GM21576 (cell line): ENCODE measurements at regions not wholly inside any gene's neighbourhood (a gene's known extent, or its start where the extent isn't known, plus 50 kb on each side); places are given as distances from the start of the nearest gene placed in this dataset.
"Not testable (repeated sequence)": the region's sequence is repeated elsewhere in the genome, so short reads cannot be mapped to it uniquely, and the experiment has no call there.

Experiments
- ATAC-seq: cut with Tn5 transposase; IDR thresholded peaks from one replicate; pipeline ENCODE4 v1.9.1; 2021; ENCODE audit warnings: mild to moderate bottlenecking, moderate library complexity; ENCODE audit not compliant: unreplicated experiment

GRCh38 chr13:53101883-53102282 is 73.3 kb downstream of the OLFM4 start:
- ATAC-seq = no peak

DNA sequence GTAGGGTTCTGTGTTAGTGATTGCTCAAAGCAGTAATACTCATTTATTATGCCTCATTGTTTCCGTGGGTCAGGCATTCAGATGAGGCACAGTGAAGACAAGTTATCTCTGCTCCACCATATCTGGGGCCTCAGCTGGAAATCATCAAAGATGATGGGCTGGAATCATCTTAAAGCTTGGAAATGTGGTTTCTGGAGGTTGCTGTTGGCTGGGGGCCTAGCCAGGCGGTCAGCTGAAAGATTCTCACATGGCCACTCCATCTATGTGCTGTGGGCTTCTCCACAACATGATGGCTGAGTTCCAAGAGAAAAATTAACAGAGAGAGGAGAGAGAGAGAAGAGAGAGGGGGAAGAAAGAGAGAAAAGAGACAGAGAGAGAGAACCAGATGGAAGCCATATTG is 75.5 kb downstream of the OLFM4 start:
- no peak for ATAC-seq

DNA sequence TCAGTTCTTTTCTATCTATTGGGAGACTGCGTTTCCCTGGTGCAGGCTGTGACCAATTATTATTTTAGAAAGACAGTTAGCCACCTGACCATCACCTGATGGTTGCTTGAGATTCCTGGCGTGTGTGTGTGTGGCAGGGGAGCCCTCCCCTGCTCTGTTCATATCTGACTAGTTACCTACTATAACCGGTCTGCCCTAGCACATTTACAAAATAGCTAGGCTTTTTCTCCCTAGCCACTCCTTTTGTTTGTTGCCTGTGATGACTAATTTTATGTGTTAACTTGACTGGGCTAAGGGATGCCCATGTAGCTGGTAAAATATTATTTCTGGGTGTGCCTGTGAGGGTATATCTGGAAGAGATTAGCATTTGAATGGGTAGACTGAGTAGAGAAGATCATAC is 76.9 kb downstream of the OLFM4 start:
- no peak for ATAC-seq

GRCh38 chr13:53105890-53106289 is 77.3 kb downstream of the OLFM4 start:
- ATAC-seq = no peak

DNA sequence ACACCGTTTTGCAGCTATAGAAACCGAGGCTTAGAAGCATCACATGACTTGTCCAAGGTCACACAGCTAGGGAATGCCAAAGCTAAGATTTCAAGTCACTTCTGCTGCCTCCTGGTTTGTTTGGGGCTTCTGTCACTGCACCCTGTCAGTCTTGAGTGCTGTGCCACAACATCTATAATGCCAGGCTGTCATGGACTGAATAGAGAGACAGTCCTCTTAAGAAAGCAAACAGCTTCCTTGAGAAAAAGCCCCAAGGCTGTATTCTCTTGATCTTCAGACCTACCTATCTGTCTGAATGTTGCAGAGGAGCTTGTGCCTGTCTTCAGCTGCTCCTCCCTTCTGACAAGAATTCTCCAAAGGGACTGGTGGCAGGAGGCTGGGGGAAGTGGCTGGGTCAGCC is 81.6 kb downstream of the OLFM4 start:
- no peak for ATAC-seq

DNA sequence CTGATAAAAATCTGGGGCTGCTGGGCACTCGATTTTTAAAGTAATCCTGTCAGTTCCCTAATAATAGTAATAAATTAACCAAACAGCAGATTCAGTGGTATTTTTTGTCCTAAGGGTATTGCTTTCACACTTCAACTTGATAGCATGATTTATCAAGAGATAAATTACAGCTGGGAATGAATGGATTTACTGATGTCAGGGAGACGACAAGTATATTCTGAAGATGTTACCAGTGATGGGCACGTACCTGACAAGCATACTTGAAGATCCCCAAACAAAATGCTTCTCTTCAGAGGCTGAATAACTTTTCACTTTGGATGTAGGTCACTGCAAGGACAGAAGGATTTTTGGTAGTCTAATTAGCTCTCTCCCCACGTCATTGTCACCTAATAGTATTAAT is 82.0 kb downstream of the OLFM4 start:
- no peak for ATAC-seq

DNA sequence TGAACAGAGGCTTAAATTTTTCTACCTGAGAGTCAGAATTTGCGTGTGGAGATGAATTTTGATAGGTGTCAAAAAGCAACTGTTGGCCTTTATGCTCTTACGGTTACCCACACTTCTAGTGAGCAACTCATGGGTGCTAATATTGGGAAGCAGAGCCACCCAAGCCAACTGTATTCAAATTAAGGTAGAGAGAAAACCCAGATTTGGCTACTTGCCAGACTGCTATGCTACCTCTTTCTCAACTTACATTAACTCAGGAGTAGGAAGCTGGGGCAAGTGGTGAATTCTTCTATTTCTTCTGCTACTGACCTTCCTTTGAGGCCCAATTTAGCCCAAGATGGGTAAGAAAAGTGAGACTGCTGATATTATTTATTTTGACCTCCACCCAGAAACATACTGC is 83.9 kb downstream of the OLFM4 start:
- ATAC-seq = no peak

GRCh38 chr13:53117048-53117447 is 88.4 kb downstream of the OLFM4 start:
- ATAC-seq = not testable (repeated sequence)

DNA sequence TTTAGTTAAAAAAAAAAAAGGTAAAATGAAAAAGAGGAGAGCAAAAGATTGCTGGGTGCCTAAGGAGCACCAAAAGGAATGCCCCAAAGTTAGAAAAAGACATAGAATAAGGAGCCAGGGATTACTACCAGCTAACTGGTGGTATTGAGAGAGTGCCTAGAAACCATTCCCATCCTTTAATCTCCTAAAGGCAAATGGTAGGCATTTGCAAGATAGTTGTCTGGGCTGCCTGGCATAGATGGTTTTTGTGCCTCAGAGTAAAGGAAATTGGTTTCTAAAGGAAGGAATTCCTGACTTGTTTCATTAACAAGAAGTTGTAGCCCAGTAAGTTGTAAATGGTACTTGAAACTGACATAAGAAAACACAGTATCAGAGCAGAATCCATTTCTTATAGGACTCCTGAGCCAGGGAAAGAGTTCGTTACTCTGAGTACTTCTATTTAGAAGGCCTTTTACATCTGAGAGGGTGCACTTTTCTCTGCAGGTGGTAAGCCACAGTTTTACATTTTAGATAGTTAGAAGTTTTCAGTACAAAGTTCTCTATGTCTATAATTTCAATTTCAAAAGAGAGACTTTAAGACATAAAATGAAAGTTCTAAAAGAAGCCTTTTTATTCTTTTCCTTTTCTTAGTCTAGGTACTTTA is 92.6 kb downstream of the OLFM4 start:
- ATAC-seq = no peak

DNA sequence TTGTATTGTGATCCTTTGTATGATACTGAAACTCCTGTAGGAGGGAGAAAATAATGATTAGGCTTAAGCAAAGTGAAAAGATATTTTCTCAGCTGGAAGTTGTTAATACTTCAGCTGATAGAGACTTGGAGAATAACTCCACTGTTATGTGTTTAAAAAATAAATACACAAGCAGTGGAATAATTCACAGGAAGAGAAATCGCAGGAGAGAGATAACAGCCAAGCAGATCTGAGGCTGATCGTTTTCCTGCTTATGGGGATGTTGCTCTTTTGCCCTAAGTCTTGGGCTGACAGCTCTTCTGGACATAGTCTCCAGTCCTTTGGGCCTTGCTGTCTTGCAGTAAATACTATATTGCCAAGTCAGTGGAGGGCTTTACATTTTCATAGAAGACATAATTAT is 93.3 kb downstream of the OLFM4 start:
- ATAC-seq = no peak

- ATAC-seq = no peak
Measured at GRCh38 chr13:53123536-53123935, 94.9 kb downstream of the OLFM4 start.

- no peak for ATAC-seq
Measured at GRCh38 chr13:53124623-53125022, 96.0 kb downstream of the OLFM4 start.

DNA sequence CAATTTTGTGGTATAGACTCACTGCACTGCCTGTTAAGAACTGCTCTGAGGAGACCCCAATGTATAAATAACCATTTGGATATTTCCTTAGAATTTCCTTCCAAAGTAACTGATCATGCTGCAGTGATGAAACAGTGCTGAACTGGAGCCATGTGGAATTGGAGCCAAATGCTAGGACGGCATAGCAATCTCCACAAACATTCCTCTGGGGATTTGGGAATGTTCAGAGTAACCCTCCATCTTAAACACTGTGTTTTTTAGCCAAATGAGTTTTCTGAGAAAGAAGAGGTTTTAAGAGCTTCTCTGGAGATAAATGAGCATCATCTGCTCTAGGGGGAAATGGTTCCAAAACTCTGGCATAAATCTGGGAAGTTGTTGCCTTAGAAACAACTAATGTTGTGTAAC is 98.2 kb downstream of the OLFM4 start:
- no peak for ATAC-seq

DNA sequence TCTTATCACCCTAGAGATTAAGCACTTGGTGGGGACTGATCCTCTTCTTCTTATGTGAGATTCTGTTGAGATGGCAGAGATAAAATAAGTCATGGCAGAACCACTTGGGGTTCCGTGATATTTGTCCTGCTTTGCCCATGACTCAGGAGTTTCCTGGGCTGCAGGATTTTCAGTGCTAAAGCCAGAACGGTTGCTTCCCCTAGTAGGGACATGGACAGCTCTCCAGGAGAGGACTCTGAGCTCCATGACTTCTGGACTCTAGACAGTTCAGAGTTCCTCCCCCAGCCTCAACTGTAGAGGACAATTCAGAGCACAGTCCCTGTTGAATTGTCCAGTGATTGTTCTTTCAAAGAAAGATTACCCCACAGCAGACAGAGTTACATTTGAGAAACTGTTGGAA is 98.8 kb downstream of the OLFM4 start:
- ATAC-seq = no peak

DNA sequence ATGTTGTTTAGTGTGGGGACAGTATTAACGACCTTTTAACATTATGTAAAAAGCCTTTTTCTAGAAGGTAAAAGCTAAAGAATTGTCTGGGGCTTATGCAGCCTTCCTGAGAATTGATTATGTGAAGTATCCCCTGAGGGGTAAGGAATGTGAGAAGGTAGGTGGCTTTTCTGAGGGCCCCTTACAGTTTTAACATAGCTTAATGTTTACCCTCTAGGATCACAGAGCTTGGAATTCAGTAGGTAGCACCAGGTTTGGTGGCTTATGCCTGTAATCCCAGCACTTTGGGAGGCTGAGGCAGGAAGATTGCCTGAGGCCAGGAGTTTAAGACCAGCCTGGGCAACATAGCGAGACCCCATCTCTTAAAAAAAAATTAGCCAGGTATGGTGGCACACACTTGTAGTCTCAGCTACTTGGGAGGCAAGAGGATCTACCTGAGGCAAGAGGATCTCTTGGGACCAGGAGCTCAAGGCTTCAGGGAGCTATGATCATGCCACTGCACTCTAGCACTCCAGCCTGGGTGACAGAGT is 101.3 kb downstream of the OLFM4 start:
- ATAC-seq = no peak

DNA sequence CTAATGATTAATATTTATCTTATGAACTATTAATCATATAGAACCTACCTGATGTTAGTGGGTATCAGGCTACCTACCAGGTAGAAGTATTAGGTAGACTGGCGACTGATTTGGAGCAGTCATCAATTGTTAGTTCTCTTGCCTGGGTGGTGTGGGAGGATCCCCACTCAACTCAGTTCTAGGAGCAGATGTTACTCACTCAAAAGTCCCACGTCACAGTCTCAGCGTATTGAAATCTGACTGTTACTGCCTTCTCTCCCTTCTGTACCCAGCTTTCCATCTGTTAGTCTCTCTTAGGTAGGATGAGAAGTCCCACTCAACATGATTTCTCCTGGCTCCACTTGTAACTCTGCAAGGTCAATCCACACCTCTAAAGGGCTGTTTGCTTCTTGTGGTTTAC is 102.7 kb downstream of the OLFM4 start:
- no peak for ATAC-seq

DNA sequence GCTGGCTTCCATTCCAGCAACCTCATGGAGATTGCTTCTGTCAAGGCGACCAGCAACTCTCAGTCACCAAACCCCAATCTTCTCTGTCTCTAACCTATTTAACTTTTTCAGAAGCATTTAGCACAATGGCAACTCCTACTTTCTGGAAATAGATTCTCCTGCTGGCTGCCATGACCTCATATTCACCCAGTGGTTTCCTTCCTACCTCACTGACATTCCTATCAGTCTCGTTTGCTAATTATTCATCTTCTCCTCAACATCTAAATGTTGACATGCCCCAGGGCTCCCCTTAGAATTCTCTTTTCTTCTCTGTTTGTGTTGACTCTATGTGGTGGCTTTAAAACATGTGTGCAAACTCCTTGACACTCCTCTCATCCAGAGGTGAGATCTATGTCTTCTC is 106.7 kb downstream of the OLFM4 start:
- no peak for ATAC-seq

GRCh38 chr13:53136554-53137215 is 108.1 kb downstream of the OLFM4 start:
- no peak for ATAC-seq

GRCh38 chr13:53137779-53138178 is 109.2 kb downstream of the OLFM4 start:
- ATAC-seq = no peak

- no peak for ATAC-seq
Measured at GRCh38 chr13:53138376-53139036, 109.9 kb downstream of the OLFM4 start.

GRCh38 chr13:53141336-53141735 is 112.7 kb downstream of the OLFM4 start:
- ATAC-seq = no peak

DNA sequence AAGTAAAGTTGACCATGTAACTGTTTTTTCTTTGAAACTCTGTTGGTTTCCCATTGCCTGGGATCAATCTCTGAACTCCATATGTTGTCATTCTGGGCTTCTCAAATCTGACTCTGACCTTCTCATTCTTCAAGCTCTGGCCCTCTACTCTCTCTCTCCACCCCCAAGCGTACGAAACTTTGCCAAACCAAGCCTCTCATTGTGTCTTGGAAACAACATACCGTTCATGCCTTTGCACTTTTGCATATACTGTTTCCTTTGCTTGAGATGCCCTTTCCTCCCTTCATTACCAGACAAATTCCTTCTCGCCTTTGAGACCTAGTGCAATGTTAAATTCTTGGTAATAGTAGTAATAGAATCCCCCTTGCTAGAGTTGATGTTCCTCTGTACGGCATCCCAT is 113.7 kb downstream of the OLFM4 start:
- ATAC-seq = no peak
